ENCODE measurements at regions not wholly inside any gene's neighbourhood (a gene's known extent, or its start where the extent isn't known, plus 50 kb on each side); places are given as distances from the start of the nearest gene placed in this dataset.

DNA sequence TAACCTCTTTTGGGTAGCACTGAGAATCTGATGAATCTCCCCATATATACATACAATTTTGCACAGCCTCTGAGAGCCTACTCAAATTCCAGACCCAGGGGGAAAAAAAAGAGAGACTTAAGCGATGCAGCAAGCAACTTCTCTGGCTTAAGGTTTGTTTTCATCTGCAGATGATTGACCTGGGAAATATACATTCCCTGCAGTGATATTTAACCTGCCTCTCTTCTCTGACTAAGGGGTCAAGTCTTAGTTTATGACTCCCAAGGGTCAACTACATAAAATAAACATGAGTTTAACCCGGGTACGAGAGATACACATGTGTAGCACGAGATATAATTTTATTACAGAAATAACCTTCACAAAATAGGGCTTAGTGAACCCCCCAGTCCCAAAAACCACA is 737.8 kb downstream of the TUSC7 start:
- DNase-seq (no peak), ATAC-seq (no peak)
- H3K27ac ChIP-seq, result no peak overlapping the region
- H3K9me3 ChIP-seq, result no peaks in the 10 kb centered on the region
- no peaks in the 10 kb centered on the region for H3K36me3 ChIP-seq
- no peak for TF ChIP-seq CTCF (IDR thresholded peaks at IDR 0.05)
- H3K4me3 ChIP-seq, result no peak overlapping the region
- intact Hi-C loops (cut with DNase I), result no loop called here
- H3K4me1 ChIP-seq, result no peaks in the 10 kb centered on the region
- no peaks in the 10 kb centered on the region for H3K27me3 ChIP-seq (ENCODE audit: low read depth)

GRCh38 chr3:117450026-117450425 is 740.4 kb downstream of the TUSC7 start:
- DNase-seq, result no peak
- no peak for ATAC-seq
- H3K36me3 ChIP-seq, result no peaks in the 10 kb centered on the region
- H3K4me1 ChIP-seq, result no peaks in the 10 kb centered on the region
- H3K9me3 ChIP-seq, result no peaks in the 10 kb centered on the region
- H3K27ac ChIP-seq, result no peak overlapping the region
- intact Hi-C loops (cut with DNase I), result no loop called here
- no peaks in the 10 kb centered on the region for H3K27me3 ChIP-seq (ENCODE audit: low read depth)
- no peak for TF ChIP-seq CTCF (IDR thresholded peaks at IDR 0.05)
- no peak overlapping the region for H3K4me3 ChIP-seq

- Histone ChIP-seq H3K4me3 (no peak overlapping the region), H3K27ac (no peak overlapping the region), H3K27me3 (ENCODE audit: low read depth) (no peaks in the 10 kb centered on the region), H3K9me3 (no peaks in the 10 kb centered on the region), H3K4me1 (no peaks in the 10 kb centered on the region), H3K36me3 (no peaks in the 10 kb centered on the region)
- ATAC-seq (no peak), DNase-seq (no peak)
- no peak for TF ChIP-seq CTCF (IDR thresholded peaks at IDR 0.05)
- intact Hi-C loops (cut with DNase I), result no loop called here
Observed at GRCh38 chr3:117454254-117454653, 744.7 kb downstream of the TUSC7 start.

DNA sequence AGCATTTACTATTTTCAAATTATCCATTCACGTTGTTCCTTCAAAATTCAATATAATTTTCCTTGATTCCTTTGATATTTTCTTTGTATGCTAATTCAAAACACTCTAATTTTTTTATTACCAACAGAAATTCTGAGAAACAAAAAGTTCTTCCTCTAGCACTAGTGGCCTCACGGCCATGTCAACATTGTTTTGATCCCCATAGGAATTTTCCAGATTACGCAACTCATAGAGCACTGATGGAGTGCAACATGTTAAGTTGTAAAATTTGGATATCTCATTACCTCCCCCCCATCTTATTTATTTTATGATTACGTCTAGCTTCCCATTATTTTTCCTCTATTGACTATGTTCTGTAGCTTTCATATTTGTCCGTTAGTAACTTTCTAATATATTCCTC is 745.3 kb downstream of the TUSC7 start:
- no peak overlapping the region for H3K27ac ChIP-seq
- H3K4me3 ChIP-seq, result no peak overlapping the region
- TF ChIP-seq CTCF (IDR thresholded peaks at IDR 0.05), result no peak
- ATAC-seq, result no peak
- H3K4me1 ChIP-seq, result no peaks in the 10 kb centered on the region
- intact Hi-C loops (cut with DNase I), result no loop called here
- no peak for DNase-seq
- H3K9me3 ChIP-seq, result no peaks in the 10 kb centered on the region
- no peaks in the 10 kb centered on the region for H3K36me3 ChIP-seq
- no peaks in the 10 kb centered on the region for H3K27me3 ChIP-seq (ENCODE audit: low read depth)

GRCh38 chr3:117455782-117456181 is 746.2 kb downstream of the TUSC7 start:
- H3K4me3 ChIP-seq, result no peak overlapping the region
- H3K4me1 ChIP-seq, result no peaks in the 10 kb centered on the region
- H3K27ac ChIP-seq, result no peak overlapping the region
- no peaks in the 10 kb centered on the region for H3K9me3 ChIP-seq
- TF ChIP-seq CTCF (IDR thresholded peaks at IDR 0.05), result no peak
- no peaks in the 10 kb centered on the region for H3K36me3 ChIP-seq
- ATAC-seq (no peak), DNase-seq (no peak)
- intact Hi-C loops (cut with DNase I), result no loop called here
- no peaks in the 10 kb centered on the region for H3K27me3 ChIP-seq (ENCODE audit: low read depth)

Measured in lower lobe of right lung (tissue), 2 donors.